Loucy (cell line): ENCODE measurements at regions not wholly inside any gene's neighbourhood (a gene's known extent, or its start where the extent isn't known, plus 50 kb on each side); places are given as distances from the start of the nearest gene placed in this dataset.
"Not testable (repeated sequence)": the region's sequence is repeated elsewhere in the genome, so short reads cannot be mapped to it uniquely, and the experiment has no call there.

ENCODE experiments used
- H2AFZ ChIP-seq: fragments of 200-600 bp; sonication (generic); 2 replicates; pipeline ENCODE4 v1.6.0; 2016; ENCODE audit warnings: antibody characterized with exemption, mild to moderate bottlenecking, low read length, moderate library complexity
- H3F3A ChIP-seq: fragments of 200-600 bp; 2 replicates; pipeline ENCODE4 v1.6.0; 2016; ENCODE audit warnings: antibody characterized with exemption, low read depth, mild to moderate bottlenecking
- H3K27me3 ChIP-seq: fragments of 200-600 bp; sonication (generic); 2 replicates; pipeline ENCODE4 v1.6.1; 2014; ENCODE audit warnings: low read length, mild to moderate bottlenecking; ENCODE audit not compliant: insufficient read depth, poor library complexity, severe bottlenecking
- H3K36me3 ChIP-seq: fragments of 200-600 bp; sonication (generic); 2 replicates; pipeline ENCODE4 v1.6.1; 2016; ENCODE audit warnings: low read length; ENCODE audit not compliant: insufficient read depth
- H3K4me1 ChIP-seq: fragments of 200-600 bp; sonication (generic); 2 replicates; pipeline ENCODE4 v1.5.1; 2014; ENCODE audit warnings: low read length, mild to moderate bottlenecking; ENCODE audit not compliant: insufficient read depth, poor library complexity, severe bottlenecking
- H3K4me2 ChIP-seq: fragments of 200-600 bp; sonication (generic); 2 replicates; pipeline ENCODE4 v1.6.0; 2014; ENCODE audit warnings: antibody characterized with exemption, low read length, low read depth, mild to moderate bottlenecking; ENCODE audit not compliant: poor library complexity, severe bottlenecking
- H3K4me3 ChIP-seq: fragments of 200-600 bp; sonication (generic); 2 replicates; pipeline ENCODE4 v1.5.1; 2014; ENCODE audit warnings: low read length, mild to moderate bottlenecking, mixed read lengths; ENCODE audit not compliant: poor library complexity, severe bottlenecking
- H3K79me2 ChIP-seq: fragments of 200-600 bp; sonication (generic); 2 replicates; pipeline ENCODE4 v1.6.1; 2014; ENCODE audit warnings: low read length; ENCODE audit not compliant: insufficient read depth
- H3K9ac ChIP-seq: fragments of 200-600 bp; sonication (generic); 2 replicates; pipeline ENCODE4 v1.6.0; 2014; ENCODE audit warnings: mild to moderate bottlenecking, low read depth, low read length, moderate library complexity; ENCODE audit not compliant: poor library complexity, severe bottlenecking
- H3K9me2 ChIP-seq: fragments of 200-600 bp; sonication (generic); replicated peaks from 2 replicates; pipeline ENCODE4 v1.6.1; 2016; ENCODE audit warnings: low read depth, low read length, mixed read lengths
- H3K9me3 ChIP-seq: fragments of 200-600 bp; sonication (generic); 2 replicates; pipeline ENCODE4 v1.6.1; 2014; ENCODE audit warnings: mild to moderate bottlenecking, antibody characterized with exemption, low read length, low read depth; ENCODE audit not compliant: insufficient read depth
- H4K20me1 ChIP-seq: fragments of 200-600 bp; sonication (generic); 2 replicates; pipeline ENCODE4 v1.6.0; 2014; ENCODE audit warnings: antibody characterized with exemption, low read length, mild to moderate bottlenecking; ENCODE audit not compliant: insufficient read depth, poor library complexity, severe bottlenecking
- EZH2phosphoT487 ChIP-seq: fragments of 200-600 bp; IDR thresholded peaks from 2 replicates; pipeline ENCODE4 v1.6.1; 2018; ENCODE audit warnings: antibody characterized with exemption, mild to moderate bottlenecking, moderate library complexity, borderline replicate concordance
- TF ChIP-seq, protein P1 (sequence below): fragments of 200-600 bp; sonication (generic); conservative IDR thresholded peaks from 2 replicates; pipeline ENCODE4 v1.5.1; 2014; ENCODE audit warnings: mild to moderate bottlenecking, antibody characterized with exemption, low read length

DNA sequence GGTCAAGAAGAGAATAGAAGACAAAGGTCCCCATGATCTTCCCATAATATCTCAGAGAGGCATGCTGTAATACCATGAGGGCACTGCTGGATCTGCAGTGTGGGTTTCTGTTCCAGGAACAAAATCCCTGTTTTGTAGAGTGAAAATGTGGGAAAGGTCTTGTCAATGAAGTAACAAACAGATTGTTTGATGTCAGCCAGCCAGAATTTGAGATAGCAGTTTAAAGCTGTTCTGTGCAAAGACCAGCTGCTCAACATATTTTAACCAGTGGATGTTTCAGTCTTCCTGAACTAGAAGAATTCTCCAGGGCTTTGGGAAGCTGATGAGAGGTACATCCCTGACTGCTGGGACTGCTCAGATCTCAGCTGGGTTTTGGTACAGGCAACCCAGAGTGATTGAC, 1012.5 kb downstream of the DNAJB9 start:
- H3K27me3 ChIP-seq = no peaks in the 10 kb centered on the region
- H3K9ac ChIP-seq = no peak overlapping the region
- no peaks in the 10 kb centered on the region for H3K79me2 ChIP-seq
- no peaks in the 10 kb centered on the region for H3K9me2 ChIP-seq
- H3K4me2 ChIP-seq = no peak overlapping the region
- H2AFZ ChIP-seq = no peak overlapping the region
- TF ChIP-seq, protein P1, sequence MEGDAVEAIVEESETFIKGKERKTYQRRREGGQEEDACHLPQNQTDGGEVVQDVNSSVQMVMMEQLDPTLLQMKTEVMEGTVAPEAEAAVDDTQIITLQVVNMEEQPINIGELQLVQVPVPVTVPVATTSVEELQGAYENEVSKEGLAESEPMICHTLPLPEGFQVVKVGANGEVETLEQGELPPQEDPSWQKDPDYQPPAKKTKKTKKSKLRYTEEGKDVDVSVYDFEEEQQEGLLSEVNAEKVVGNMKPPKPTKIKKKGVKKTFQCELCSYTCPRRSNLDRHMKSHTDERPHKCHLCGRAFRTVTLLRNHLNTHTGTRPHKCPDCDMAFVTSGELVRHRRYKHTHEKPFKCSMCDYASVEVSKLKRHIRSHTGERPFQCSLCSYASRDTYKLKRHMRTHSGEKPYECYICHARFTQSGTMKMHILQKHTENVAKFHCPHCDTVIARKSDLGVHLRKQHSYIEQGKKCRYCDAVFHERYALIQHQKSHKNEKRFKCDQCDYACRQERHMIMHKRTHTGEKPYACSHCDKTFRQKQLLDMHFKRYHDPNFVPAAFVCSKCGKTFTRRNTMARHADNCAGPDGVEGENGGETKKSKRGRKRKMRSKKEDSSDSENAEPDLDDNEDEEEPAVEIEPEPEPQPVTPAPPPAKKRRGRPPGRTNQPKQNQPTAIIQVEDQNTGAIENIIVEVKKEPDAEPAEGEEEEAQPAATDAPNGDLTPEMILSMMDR = no peak
- no peak for TF ChIP-seq EZH2phosphoT487
- H3K9me3 ChIP-seq = no peaks in the 10 kb centered on the region
- no peaks in the 10 kb centered on the region for H4K20me1 ChIP-seq
- no peak overlapping the region for H3K4me3 ChIP-seq
- H3K36me3 ChIP-seq = no peaks in the 10 kb centered on the region
- no peaks in the 10 kb centered on the region for H3F3A ChIP-seq
- H3K4me1 ChIP-seq = no peaks in the 10 kb centered on the region

DNA sequence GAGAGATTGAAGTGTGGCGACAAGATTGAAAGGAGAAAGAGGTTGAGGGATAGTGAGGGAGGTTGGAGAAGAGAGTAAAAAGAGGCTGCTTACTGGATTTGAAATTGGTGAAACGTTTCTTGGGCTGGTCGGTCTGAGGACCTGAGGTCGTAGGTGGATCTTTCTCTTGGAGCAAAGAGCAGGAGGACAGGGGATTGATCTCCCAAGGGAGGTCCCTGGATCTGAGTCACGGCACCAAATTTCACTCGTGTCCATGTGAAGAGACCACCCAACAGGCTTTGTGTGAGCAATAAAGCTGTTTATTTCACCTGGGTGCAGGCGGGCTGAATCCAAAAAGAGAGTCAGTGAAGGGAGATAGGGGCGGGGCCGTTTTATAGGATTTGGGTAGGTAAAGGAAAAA, 1027.3 kb downstream of the DNAJB9 start:
- not testable (repeated sequence) for H3K4me2 ChIP-seq, H3K9ac ChIP-seq

DNA sequence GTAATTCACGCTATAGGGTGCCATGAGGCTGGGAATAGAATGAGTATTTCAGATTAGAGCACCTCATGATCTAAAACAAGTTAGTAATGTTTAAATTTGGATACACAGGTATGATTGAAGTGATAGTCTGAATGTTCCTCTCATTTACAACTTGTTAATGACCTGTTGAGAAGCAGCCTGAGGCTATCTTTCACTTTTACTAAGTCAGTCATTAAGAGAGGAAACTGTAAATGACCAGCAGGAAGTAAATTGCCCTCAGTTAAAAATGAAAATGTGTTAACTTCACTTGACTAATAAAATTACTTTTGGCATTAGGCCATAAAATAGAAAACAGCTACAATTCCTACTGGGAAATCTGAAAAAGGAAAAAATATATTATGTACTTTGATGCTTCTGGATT, 1042.0 kb downstream of the DNAJB9 start:
- Histone ChIP-seq H3K79me2 (no peaks in the 10 kb centered on the region), H2AFZ (no peak overlapping the region), H3K4me3 (no peak overlapping the region), H3K27me3 (no peaks in the 10 kb centered on the region), H3F3A (no peaks in the 10 kb centered on the region), H3K4me2 (no peak overlapping the region), H4K20me1 (no peaks in the 10 kb centered on the region), H3K9ac (no peak overlapping the region), H3K9me2 (no peaks in the 10 kb centered on the region), H3K4me1 (no peaks in the 10 kb centered on the region), H3K9me3 (no peaks in the 10 kb centered on the region; the same call in 1 of the 2 replicates), H3K36me3 (no peaks in the 10 kb centered on the region)
- TF ChIP-seq EZH2phosphoT487 = no peak
- TF ChIP-seq, protein P1 = no peak

More for the DNA sequence above, 1027.3 kb downstream of the DNAJB9 start:
- not testable (repeated sequence) for H3K9me3 ChIP-seq, H3K4me3 ChIP-seq, H3K27me3 ChIP-seq, H2AFZ ChIP-seq, H3K36me3 ChIP-seq, H4K20me1 ChIP-seq, H3K4me1 ChIP-seq, H3K9me2 ChIP-seq, H3K79me2 ChIP-seq, H3F3A ChIP-seq

DNA sequence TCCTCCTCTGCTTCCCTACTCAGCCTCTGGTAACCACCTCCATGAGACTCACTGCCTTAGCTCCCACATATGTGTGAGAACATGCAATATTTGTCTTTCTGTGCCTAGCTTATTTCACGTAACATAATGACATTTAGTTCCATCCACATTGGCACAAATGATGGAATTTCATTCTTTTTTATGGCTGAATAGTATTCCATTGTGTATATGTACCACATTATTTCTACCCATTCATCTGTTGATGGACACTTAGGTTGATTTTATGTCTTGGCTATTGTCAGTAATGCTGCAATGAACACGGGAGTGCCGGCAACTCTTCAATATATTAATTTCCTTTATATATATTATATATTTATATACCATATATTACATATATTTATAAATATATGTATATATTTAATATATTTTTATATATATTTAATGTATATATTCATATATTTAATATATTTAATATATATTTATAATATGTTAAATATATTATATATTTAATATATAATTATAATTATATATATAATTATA, 1046.9 kb downstream of the DNAJB9 start:
- H2AFZ ChIP-seq = no peak overlapping the region
- no peaks in the 10 kb centered on the region for H3K27me3 ChIP-seq
- H4K20me1 ChIP-seq = no peaks in the 10 kb centered on the region
- no peaks in the 10 kb centered on the region for H3K4me1 ChIP-seq
- TF ChIP-seq, protein P1 = no peak
- no peak for TF ChIP-seq EZH2phosphoT487
- H3K9me2 ChIP-seq = no peaks in the 10 kb centered on the region
- no peak overlapping the region for H3K4me2 ChIP-seq
- H3K9ac ChIP-seq = no peak overlapping the region
- H3K4me3 ChIP-seq = no peak overlapping the region
- no peaks in the 10 kb centered on the region; the same call in 1 of the 2 replicates for H3K9me3 ChIP-seq
- no peaks in the 10 kb centered on the region for H3K36me3 ChIP-seq
- no peaks in the 10 kb centered on the region for H3K79me2 ChIP-seq
- no peaks in the 10 kb centered on the region for H3F3A ChIP-seq
